ENCODE measurements at regions not wholly inside any gene's neighbourhood (a gene's known extent, or its start where the extent isn't known, plus 50 kb on each side); places are given as distances from the start of the nearest gene placed in this dataset.

GRCh38 chr12:70070494-70071007, 172.7 kb upstream of the CNOT2 start:
- intact Hi-C loops (cut with DNase I) = no loop called here
- 83 to 84% methylated on average over 5 of the region's 5 CpGs for WGBS, 2 donors
- Histone ChIP-seq H3K27me3 (no peaks in the 10 kb centered on the region), H3K27ac (no peak overlapping the region), H3K4me1 (no peaks in the 10 kb centered on the region), H3K4me3 (no peak overlapping the region), H3K36me3 (no peaks in the 10 kb centered on the region), H3K9me3 (no peaks in the 10 kb centered on the region)
- TF ChIP-seq EP300 (IDR thresholded peaks at IDR 0.05) = no peak
- no peak for TF ChIP-seq POLR2A (IDR thresholded peaks at IDR 0.05)
- TF ChIP-seq, protein P1, sequence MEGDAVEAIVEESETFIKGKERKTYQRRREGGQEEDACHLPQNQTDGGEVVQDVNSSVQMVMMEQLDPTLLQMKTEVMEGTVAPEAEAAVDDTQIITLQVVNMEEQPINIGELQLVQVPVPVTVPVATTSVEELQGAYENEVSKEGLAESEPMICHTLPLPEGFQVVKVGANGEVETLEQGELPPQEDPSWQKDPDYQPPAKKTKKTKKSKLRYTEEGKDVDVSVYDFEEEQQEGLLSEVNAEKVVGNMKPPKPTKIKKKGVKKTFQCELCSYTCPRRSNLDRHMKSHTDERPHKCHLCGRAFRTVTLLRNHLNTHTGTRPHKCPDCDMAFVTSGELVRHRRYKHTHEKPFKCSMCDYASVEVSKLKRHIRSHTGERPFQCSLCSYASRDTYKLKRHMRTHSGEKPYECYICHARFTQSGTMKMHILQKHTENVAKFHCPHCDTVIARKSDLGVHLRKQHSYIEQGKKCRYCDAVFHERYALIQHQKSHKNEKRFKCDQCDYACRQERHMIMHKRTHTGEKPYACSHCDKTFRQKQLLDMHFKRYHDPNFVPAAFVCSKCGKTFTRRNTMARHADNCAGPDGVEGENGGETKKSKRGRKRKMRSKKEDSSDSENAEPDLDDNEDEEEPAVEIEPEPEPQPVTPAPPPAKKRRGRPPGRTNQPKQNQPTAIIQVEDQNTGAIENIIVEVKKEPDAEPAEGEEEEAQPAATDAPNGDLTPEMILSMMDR (IDR thresholded peaks at IDR 0.05) = no peak
- TF ChIP-seq POLR2AphosphoS5 (IDR thresholded peaks at IDR 0.05) = no peak
- DNase-seq = no peak

GRCh38 chr12:70074510-70074909, 168.7 kb upstream of the CNOT2 start:
- TF ChIP-seq EP300 (IDR thresholded peaks at IDR 0.05) = no peak
- no peak for TF ChIP-seq POLR2AphosphoS5 (IDR thresholded peaks at IDR 0.05)
- TF ChIP-seq, protein P1 (IDR thresholded peaks at IDR 0.05) = no peak
- Histone ChIP-seq H3K4me3 (no peak overlapping the region), H3K4me1 (no peaks in the 10 kb centered on the region), H3K9me3 (no peaks in the 10 kb centered on the region), H3K27ac (no peak overlapping the region), H3K36me3 (no peaks in the 10 kb centered on the region), H3K27me3 (no peaks in the 10 kb centered on the region)
- no peak for DNase-seq
- intact Hi-C loops (cut with DNase I) = no loop called here

DNA sequence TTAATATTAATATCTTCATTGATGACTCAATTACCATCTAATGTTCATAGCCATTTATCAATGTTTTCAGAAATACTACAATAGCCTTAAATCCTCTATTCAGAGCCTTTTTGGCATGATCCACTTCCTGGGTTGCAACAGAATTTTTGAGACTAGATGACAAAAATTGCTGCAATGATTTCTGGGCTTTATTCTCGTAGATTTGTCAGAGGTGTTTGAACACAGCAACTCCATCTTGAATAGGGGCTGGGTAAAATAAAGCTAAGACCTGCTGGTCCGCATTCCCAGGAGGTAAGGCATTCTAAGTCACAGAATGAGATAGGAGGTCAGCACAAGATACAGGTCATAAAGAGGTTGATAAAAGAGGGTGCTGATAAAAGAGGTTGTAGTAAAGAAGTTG, 165.8 kb upstream of the CNOT2 start:
- WGBS, 2 donors = 90 to 93% methylated on average over 2 of the region's 2 CpGs
- intact Hi-C loops (cut with DNase I) = no loop called here

DNA sequence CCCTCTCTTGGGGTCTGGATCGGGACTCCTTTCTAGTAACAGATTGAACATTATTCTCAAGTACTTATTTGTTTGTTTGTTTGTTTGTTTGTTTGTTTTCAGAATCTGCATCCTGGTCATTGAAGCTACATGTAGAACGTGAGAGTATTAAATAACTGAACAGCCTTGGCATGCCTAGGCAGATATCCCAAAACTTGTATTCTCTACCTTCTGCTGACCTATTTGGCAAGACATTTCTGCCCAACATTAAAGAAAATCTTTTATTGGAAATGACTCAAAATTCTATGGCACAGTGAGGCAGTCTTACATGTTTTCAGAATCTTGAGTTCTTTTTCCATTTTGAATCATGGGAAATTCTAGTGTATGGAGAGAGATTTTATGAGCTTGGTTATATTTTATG, 165.1 kb upstream of the CNOT2 start:
- no peak for DNase-seq
- Histone ChIP-seq H3K36me3 (no peaks in the 10 kb centered on the region), H3K4me3 (no peak overlapping the region), H3K27ac (no peak overlapping the region), H3K4me1 (no peaks in the 10 kb centered on the region), H3K9me3 (no peaks in the 10 kb centered on the region), H3K27me3 (no peaks in the 10 kb centered on the region)
- TF ChIP-seq POLR2A (IDR thresholded peaks at IDR 0.05) = no peak
- no peak for TF ChIP-seq POLR2AphosphoS5 (IDR thresholded peaks at IDR 0.05)
- TF ChIP-seq, protein P1 (IDR thresholded peaks at IDR 0.05) = no peak
- intact Hi-C loops (cut with DNase I) = no loop called here
- 93 to 95% methylated on average over 2 of the region's 2 CpGs for WGBS, 2 donors

More for the DNA sequence above, 165.8 kb upstream of the CNOT2 start:
- TF ChIP-seq, protein P1 (IDR thresholded peaks at IDR 0.05) = no peak
- TF ChIP-seq EP300 (IDR thresholded peaks at IDR 0.05) (no peak), POLR2A (IDR thresholded peaks at IDR 0.05) (no peak), POLR2AphosphoS5 (IDR thresholded peaks at IDR 0.05) (no peak)
- no peak for DNase-seq
- no peaks in the 10 kb centered on the region for H3K4me1 ChIP-seq
- no peak overlapping the region for H3K4me3 ChIP-seq
- H3K9me3 ChIP-seq = no peaks in the 10 kb centered on the region
- H3K36me3 ChIP-seq = no peaks in the 10 kb centered on the region
- no peak overlapping the region for H3K27ac ChIP-seq
- no peaks in the 10 kb centered on the region for H3K27me3 ChIP-seq

GRCh38 chr12:70080566-70080965, 162.7 kb upstream of the CNOT2 start:
- H3K36me3 ChIP-seq = no peaks in the 10 kb centered on the region
- H3K27me3 ChIP-seq = no peaks in the 10 kb centered on the region
- H3K9me3 ChIP-seq = no peaks in the 10 kb centered on the region
- WGBS, 2 donors = 26 to 46% methylated on average over 2 of the region's 2 CpGs
- no peak for DNase-seq
- intact Hi-C loops (cut with DNase I) = no loop called here
- no peaks in the 10 kb centered on the region for H3K4me1 ChIP-seq
- TF ChIP-seq EP300 (IDR thresholded peaks at IDR 0.05) (no peak), POLR2A (IDR thresholded peaks at IDR 0.05) (no peak), POLR2AphosphoS5 (IDR thresholded peaks at IDR 0.05) (no peak)
- TF ChIP-seq, protein P1 (IDR thresholded peaks at IDR 0.05) = no peak
- H3K4me3 ChIP-seq = no peak overlapping the region
- no peak overlapping the region for H3K27ac ChIP-seq
